A549 (cell line): ENCODE measurements at regions not wholly inside any gene's neighbourhood (a gene's known extent, or its start where the extent isn't known, plus 50 kb on each side); places are given as distances from the start of the nearest gene placed in this dataset.

Experiments used
- ATAC-seq, 2 experiments: fragments of 200-7000 bp in 1 of 2; fragments of >200 bp in 1 of 2; cut with Nextera tagmentation in 1 of 2; cut with Tn5 transposase in 1 of 2; 3 replicates each; pipeline versions ENCODE4 v1.8.0 to v1.9.1; 2018 to 2020; ENCODE audit warnings: mild to moderate bottlenecking in 1 of 2, moderate library complexity in 1 of 2
- CTCF ChIA-PET: fragments of 300-600 bp; sonication (Branson Sonifier 250); formaldehyde crosslinking; extraction: SDS; loops from one replicate; lab custom pipeline; 2021; ENCODE audit warnings: antibody characterized with exemption, inconsistent platforms; lab: Yijun Ruan, JAX
- POLR2A ChIA-PET: fragments of 350-600 bp; formaldehyde crosslinking; extraction: SDS; loops from one replicate; lab custom pipeline; 2021; ENCODE audit warnings: antibody characterized with exemption, inconsistent platforms; lab: Yijun Ruan, JAX
- DNase-seq, 2 experiments: peaks; one replicate each; pipeline versions ENCODE4 v3.0.0 to v3.0.0-alpha.2; 2011 to 2016; ENCODE audit warnings: low read depth in 1 of 2, low spot score in 1 of 2
- FAIRE-seq: peaks from 2 replicates; lab custom pipeline; 2011; peaks lifted over from hg19 to GRCh38; lab: Jason Lieb, UNC
- H3K27ac ChIP-seq, 2 experiments: fragments of >200 bp; sonication (Bioruptor Twin); formaldehyde crosslinking; 3 replicates each; pipeline ENCODE4 v1.5.1; 2016 to 2017
- H3K4me1 ChIP-seq: fragments of >200 bp; sonication (Bioruptor Twin); formaldehyde crosslinking; 3 replicates; pipeline ENCODE4 v1.6.1; 2016
- H3K4me2 ChIP-seq: fragments of >200 bp; sonication (Bioruptor Twin); formaldehyde crosslinking; 3 replicates; pipeline ENCODE4 v1.6.1; 2016
- H3K4me3 ChIP-seq: fragments of >200 bp; sonication (Bioruptor Twin); formaldehyde crosslinking; 3 replicates; pipeline ENCODE4 v1.5.1; 2016
- H3K9me3 ChIP-seq: fragments of >200 bp; sonication (Bioruptor Twin); formaldehyde crosslinking; 3 replicates; pipeline ENCODE4 v1.6.1; 2016
- ATOH8 ChIP-seq: fragments of 250-450 bp; sonication (Bioruptor Pico); IDR thresholded peaks from 2 replicates; pipeline ENCODE4 v1.5.0; 2020; ENCODE audit warnings: low read depth, mild to moderate bottlenecking, moderate library complexity
- CBX2 ChIP-seq: fragments of 200-600 bp; sonication (generic); IDR thresholded peaks from 2 replicates; pipeline ENCODE4 v1.6.1; 2016; ENCODE audit warnings: low read depth, mild to moderate bottlenecking, borderline replicate concordance
- CHD2 ChIP-seq: fragments of 150-350 bp; IDR thresholded peaks from 2 replicates; pipeline ENCODE4 v1.6.1; 2014; ENCODE audit warnings: low read length; ENCODE audit not compliant: partially characterized antibody
- CHD4 ChIP-seq: fragments of 200-600 bp; sonication (generic); IDR thresholded peaks from 2 replicates; pipeline ENCODE4 v1.6.1; 2016; ENCODE audit warnings: antibody characterized with exemption, mild to moderate bottlenecking, borderline replicate concordance
- E2F6 ChIP-seq: IDR thresholded peaks from 2 replicates; pipeline ENCODE4 v1.6.1; 2012; ENCODE audit warnings: low read depth, borderline replicate concordance
- EHF ChIP-seq: fragments of 250-450 bp; sonication (Bioruptor Pico); IDR thresholded peaks from 2 replicates; pipeline ENCODE4 v1.5.0; 2020; ENCODE audit warnings: mild to moderate bottlenecking
- ELK1 ChIP-seq: fragments of 150-350 bp; IDR thresholded peaks from 2 replicates; pipeline ENCODE4 v1.6.1; 2014; ENCODE audit warnings: low read depth, mild to moderate bottlenecking, low read length
- FOSL2 ChIP-seq, 2 experiments: fragments of 450-650 bp in 1 of 2; fragments of >200 bp in 1 of 2; sonication (Bioruptor Twin) in 1 of 2; formaldehyde crosslinking; IDR thresholded peaks; 2 replicates each; pipeline versions ENCODE4 v1.5.0 to v1.6.1; 2016 to 2020; ENCODE audit warnings: mild to moderate bottlenecking in 1 of 2, moderate library complexity in 1 of 2
- FOXS1 ChIP-seq: fragments of 250-450 bp; sonication (Bioruptor Pico); IDR thresholded peaks from 2 replicates; pipeline ENCODE4 v1.5.0; 2020; ENCODE audit warnings: mild to moderate bottlenecking, moderate library complexity
- HES2 ChIP-seq: fragments of >200 bp; sonication (Bioruptor Twin); formaldehyde crosslinking; IDR thresholded peaks from 2 replicates; pipeline ENCODE4 v1.6.1; 2016
- HOXA7 ChIP-seq: fragments of 250-450 bp; sonication (Bioruptor Pico); IDR thresholded peaks from 2 replicates; pipeline ENCODE4 v1.5.0; 2020; ENCODE audit warnings: mild to moderate bottlenecking, moderate library complexity
- JUN ChIP-seq, 2 experiments: fragments of >200 bp; sonication (Bioruptor Twin); formaldehyde crosslinking; IDR thresholded peaks; 2 replicates in 1 of 2; 3 replicates in 1 of 2; pipeline ENCODE4 v1.6.1; 2016 to 2017
- MAZ ChIP-seq: fragments of 150-350 bp; IDR thresholded peaks from 2 replicates; pipeline ENCODE4 v1.6.1; 2014; ENCODE audit warnings: antibody characterized with exemption, low read depth, low read length, borderline replicate concordance
- PBX3 ChIP-seq: IDR thresholded peaks from 2 replicates; pipeline ENCODE4 v1.6.1; 2012
- PHF8 ChIP-seq: fragments of 200-600 bp; sonication (generic); IDR thresholded peaks from 2 replicates; pipeline ENCODE4 v1.6.1; 2016; ENCODE audit warnings: low read depth, mild to moderate bottlenecking, antibody characterized with exemption, moderate library complexity, borderline replicate concordance
- POLR2A ChIP-seq: IDR thresholded peaks from 2 replicates; pipeline ENCODE4 v1.6.1; 2012; ENCODE audit warnings: mild to moderate bottlenecking, low read length
- RAD21 ChIP-seq, 2 experiments: fragments of >200 bp in 1 of 2; sonication (Bioruptor Twin) in 1 of 2; formaldehyde crosslinking in 1 of 2; IDR thresholded peaks in 1 of 2; conservative IDR thresholded peaks in 1 of 2; 2 replicates in 1 of 2; 3 replicates in 1 of 2; pipeline ENCODE4 v1.6.1; 2012 to 2018; ENCODE audit warnings: inconsistent platforms in 1 of 2
- RARB ChIP-seq: fragments of 250-450 bp; sonication (Bioruptor Pico); IDR thresholded peaks from 2 replicates; pipeline ENCODE4 v1.8.0; 2021; ENCODE audit warnings: mild to moderate bottlenecking, moderate library complexity
- RCOR1 ChIP-seq: fragments of 150-350 bp; IDR thresholded peaks from 2 replicates; pipeline ENCODE4 v1.6.1; 2014; ENCODE audit warnings: antibody characterized with exemption, low read length, low read depth
- REST ChIP-seq: fragments of 200-600 bp; sonication (generic); IDR thresholded peaks from 2 replicates; pipeline ENCODE4 v1.6.1; 2016; ENCODE audit warnings: antibody characterized with exemption, mild to moderate bottlenecking, moderate library complexity
- RFX5 ChIP-seq: fragments of 450-650 bp; IDR thresholded peaks from 2 replicates; pipeline ENCODE4 v1.7.1; 2014; ENCODE audit warnings: antibody characterized with exemption, mild to moderate bottlenecking, moderate library complexity
- TFCP2L1 ChIP-seq: fragments of 250-450 bp; sonication (Bioruptor Pico); IDR thresholded peaks from 2 replicates; pipeline ENCODE4 v1.5.0; 2021; ENCODE audit warnings: mild to moderate bottlenecking
- TP53 ChIP-seq: fragments of 250-450 bp; sonication (Bioruptor Pico); IDR thresholded peaks from 2 replicates; pipeline ENCODE4 v1.5.0; 2021; ENCODE audit warnings: mild to moderate bottlenecking, moderate library complexity
- USF2 ChIP-seq: fragments of 450-650 bp; IDR thresholded peaks from 2 replicates; pipeline ENCODE4 v1.6.1; 2014; ENCODE audit warnings: antibody characterized with exemption
- ZFP36 ChIP-seq: fragments of 450-650 bp; IDR thresholded peaks from 2 replicates; pipeline ENCODE4 v1.6.1; 2014; ENCODE audit warnings: borderline replicate concordance; ENCODE audit not compliant: partially characterized antibody
- WGBS: methylation state at CpG from one replicate; pipeline ENCODE4 v1.1.6; 2017; ENCODE audit errors: missing lambda C conversion rate; 5-methylcytosine and 5-hydroxymethylcytosine counted together

GRCh38 chr4:89556601-89557305 lies 249.2 kb upstream of the GPRIN3 start:
- 22% methylated on average over 4 of the region's 4 CpGs for WGBS
- DNase-seq (no peak), FAIRE-seq (no peak), ATAC-seq (no peak)
- no peak overlapping the region for H3K4me3 ChIP-seq
- TF ChIP-seq ELK1 (no peak), FOXS1 (CRISPR knock-in tag) (no peak), HOXA7 (CRISPR knock-in tag) (no peak)
- no peak overlapping the region for H3K4me2 ChIP-seq
- no peaks in the 10 kb centered on the region for H3K9me3 ChIP-seq
- no peak overlapping the region for H3K27ac ChIP-seq
- no peaks in the 10 kb centered on the region for H3K4me1 ChIP-seq
- ChIA-PET CTCF (no interaction called here), POLR2A (no interaction called here)

- ChIA-PET CTCF (no interaction called here), POLR2A (no interaction called here)
- DNase-seq = no peak
- TF ChIP-seq ATOH8 (CRISPR knock-in tag) (no peak), REST (no peak), MAZ (no peak), RCOR1 (no peak), USF2 (no peak), CHD4 (no peak), HES2 (no peak), POLR2A (no peak), CHD2 (no peak), JUN (IDR thresholded peaks at IDR 0.05) (no peak)
- Histone ChIP-seq H3K4me2 (no peak overlapping the region), H3K9me3 (no peaks in the 10 kb centered on the region), H3K4me3 (no peak overlapping the region), H3K4me1 (no peaks in the 10 kb centered on the region), H3K27ac (no peak overlapping the region)
- 25% methylated on average over 3 of the region's 3 CpGs for WGBS
- no peak for FAIRE-seq
- ATAC-seq = no peak
These were observed 243.6 kb upstream of the GPRIN3 start for GRCh38 chr4:89551191-89551590.

GRCh38 chr4:89549907-89550306 lies 242.3 kb upstream of the GPRIN3 start:
- ChIA-PET CTCF (no interaction called here), POLR2A (no interaction called here)
- 83% methylated on average over 1 of the region's 1 CpG for WGBS
- Histone ChIP-seq H3K4me2 (no peak overlapping the region), H3K9me3 (0 out of 3 replicates have a peak, but pooled peaks cover 4% of the 10 kb centered on the region), H3K4me1 (no peaks in the 10 kb centered on the region), H3K27ac (no peak overlapping the region), H3K4me3 (no peak overlapping the region)
- no peak for DNase-seq
- no peak for FAIRE-seq
- no peak for ATAC-seq
- TF ChIP-seq RARB (CRISPR knock-in tag) (no peak), PHF8 (no peak), RCOR1 (no peak), EHF (no peak), PBX3 (no peak), ZFP36 (no peak), E2F6 (no peak), RAD21 (conservative IDR thresholded peaks at IDR 0.05 in 1 of 2, IDR thresholded peaks at IDR 0.05 in 1 of 2) (no peak), RFX5 (no peak), TFCP2L1 (CRISPR knock-in tag) (no peak), CHD4 (no peak), CBX2 (no peak), TP53 (no peak), FOSL2 (IDR thresholded peaks at IDR 0.05) (no peak), FOSL2 (CRISPR knock-in tag; IDR thresholded peaks at IDR 0.05) (no peak)
